K562 (cell line): ENCODE measurements at regions not wholly inside any gene's neighbourhood (a gene's known extent, or its start where the extent isn't known, plus 50 kb on each side); places are given as distances from the start of the nearest gene placed in this dataset.

ENCODE experiments used
- ATAC-seq: fragments of 200-7000 bp; cut with Tn5 transposase; 3 replicates; pipeline ENCODE4 v1.9.1; 2020; ENCODE audit warnings: moderate library complexity
- BruUV-seq: library from RNA; stranded (reverse); fragments of 400-500 nt; replicated peaks from 2 replicates; lab custom pipeline; 2021; lab: Mats Ljungman, UMichigan
- CTCF ChIA-PET: fragments of 300-600 bp; formaldehyde crosslinking; extraction: SDS; loops from one replicate; lab custom pipeline; 2021; ENCODE audit warnings: low intra/inter-chr PET ratio; lab: Yijun Ruan, JAX
- POLR2A ChIA-PET: fragments of 300-600, 350-650 bp; sonication (Branson Sonifier 250); formaldehyde crosslinking; extraction: SDS; loops from one replicate; lab custom pipeline; 2021; ENCODE audit warnings: antibody characterized with exemption, inconsistent platforms; lab: Yijun Ruan, JAX
- DNase-seq, 4 experiments: peaks; one replicate each; pipeline versions ENCODE4 v3.0.0 to v3.0.0-alpha.2; 2011 to 2018; ENCODE audit warnings: low spot score in 3 of 4, mixed read lengths in 3 of 4; ENCODE audit errors: extremely low read depth in 1 of 4
- FAIRE-seq: peaks from 2 replicates; lab custom pipeline; 2011; peaks lifted over from hg19 to GRCh38; lab: Jason Lieb, UNC
- H2AFZ ChIP-seq: 2 replicates; pipeline ENCODE4 v1.6.0; 2011; ENCODE audit warnings: low read depth, low read length, control low read depth, inconsistent platforms
- H3K27ac ChIP-seq: fragments of 200-600 bp; 3 replicates; pipeline ENCODE4 v1.8.0; 2011; ENCODE audit warnings: low read depth, mild to moderate bottlenecking, control low read depth, inconsistent platforms, low read length, moderate library complexity, mixed read lengths; ENCODE audit errors: extremely low read depth
- H3K27me3 ChIP-seq, 2 experiments: fragments of 300-600 bp in 1 of 2; 2 replicates in 1 of 2; 3 replicates in 1 of 2; pipeline versions ENCODE4 v1.6.0 to v1.8.0; 2011; ENCODE audit warnings: inconsistent platforms in 2 of 2, low read length in 2 of 2, mild to moderate bottlenecking in 1 of 2, mixed read lengths in 1 of 2, moderate library complexity in 1 of 2; ENCODE audit not compliant: control insufficient read depth in 2 of 2, insufficient read depth in 2 of 2
- H3K36me3 ChIP-seq: fragments of 300-600 bp; 3 replicates; pipeline ENCODE4 v1.8.0; 2011; ENCODE audit warnings: mild to moderate bottlenecking, low read length, inconsistent platforms; ENCODE audit not compliant: control insufficient read depth, insufficient read depth
- H3K4me1 ChIP-seq, 2 experiments: fragments of 200-600 bp in 1 of 2; replicated peaks in 1 of 2; 2 replicates in 1 of 2; 3 replicates in 1 of 2; pipeline versions ENCODE4 v1.5.1 to v1.8.0; 2011; ENCODE audit warnings: inconsistent platforms in 2 of 2, low read length in 2 of 2, mild to moderate bottlenecking in 1 of 2, mixed read lengths in 1 of 2, moderate library complexity in 1 of 2; ENCODE audit not compliant: control insufficient read depth in 2 of 2, insufficient read depth in 2 of 2
- H3K4me2 ChIP-seq: 2 replicates; pipeline ENCODE4 v1.6.1; 2011; ENCODE audit warnings: low read length, control low read depth, inconsistent platforms, mixed read lengths; ENCODE audit not compliant: insufficient read depth
- H3K4me3 ChIP-seq: fragments of 200-600 bp; sonication (generic), shearing (Covaris generic); 2 replicates; pipeline ENCODE4 v1.5.1; 2016; ENCODE audit warnings: control low read depth, inconsistent platforms
- H3K79me2 ChIP-seq: fragments of 200-600 bp; 3 replicates; pipeline ENCODE4 v1.8.0; 2011; ENCODE audit warnings: low read length, inconsistent platforms; ENCODE audit not compliant: control insufficient read depth, insufficient read depth
- H3K9ac ChIP-seq, 2 experiments: 2 replicates each; pipeline versions ENCODE4 v1.6.0 to v1.6.1; 2011; ENCODE audit warnings: low read depth in 2 of 2, low read length in 2 of 2, control low read depth in 1 of 2, inconsistent platforms in 1 of 2, mild to moderate bottlenecking in 1 of 2, mixed read lengths in 1 of 2; ENCODE audit not compliant: insufficient read depth in 1 of 2
- H3K9me1 ChIP-seq: one replicate; pipeline ENCODE4 v1.6.0; 2011; ENCODE audit warnings: inconsistent platforms, mild to moderate bottlenecking, low read length, moderate library complexity; ENCODE audit not compliant: control insufficient read depth, insufficient read depth
- H3K9me3 ChIP-seq: replicated peaks from 2 replicates; pipeline ENCODE4 v1.5.1; 2011; ENCODE audit warnings: low read depth, low read length, inconsistent platforms; ENCODE audit not compliant: control insufficient read depth, insufficient read depth
- H4K20me1 ChIP-seq: replicated peaks from 2 replicates; pipeline ENCODE4 v1.6.1; 2011; ENCODE audit warnings: low read length, inconsistent platforms, mixed read lengths; ENCODE audit not compliant: control insufficient read depth, insufficient read depth
- CBFA2T3 ChIP-seq: fragments of 450-650 bp; IDR thresholded peaks from 2 replicates; pipeline ENCODE4 v1.6.1; 2017
- GTF2F1 ChIP-seq: IDR thresholded peaks from 2 replicates; pipeline ENCODE4 v1.6.1; 2011; ENCODE audit warnings: low read depth, low read length, improper control_type of control experiment
- HINFP ChIP-seq: fragments of 450-650 bp; conservative IDR thresholded peaks from 2 replicates; pipeline ENCODE4 v1.6.1; 2016; ENCODE audit warnings: missing genetic modification characterization, low read depth, mild to moderate bottlenecking, control low read depth, missing compliant biosample characterization
- HMGXB4 ChIP-seq: sonication (generic); formaldehyde crosslinking; IDR thresholded peaks from 2 replicates; pipeline ENCODE4 v1.8.1; 2023; ENCODE audit warnings: mild to moderate bottlenecking, missing genetic modification reagents
- KAT7 ChIP-seq: sonication (generic); formaldehyde crosslinking; IDR thresholded peaks from 2 replicates; pipeline ENCODE4 v1.8.0; 2022; ENCODE audit warnings: missing genetic modification reagents, mild to moderate bottlenecking, borderline replicate concordance
- KDM2B ChIP-seq: fragments of 250-450 bp; sonication (Bioruptor Pico); IDR thresholded peaks from 2 replicates; pipeline ENCODE4 v1.8.0; 2021; ENCODE audit warnings: mild to moderate bottlenecking, moderate library complexity
- KHSRP ChIP-seq: fragments of 450-650 bp; IDR thresholded peaks from 2 replicates; pipeline ENCODE4 v1.6.1; 2017
- NCOR1 ChIP-seq: fragments of 450-650 bp; IDR thresholded peaks from 2 replicates; pipeline ENCODE4 v1.6.1; 2016; ENCODE audit warnings: mild to moderate bottlenecking, moderate library complexity
- POLR3A ChIP-seq: IDR thresholded peaks from 2 replicates; pipeline ENCODE4 v1.6.1; 2011; ENCODE audit warnings: borderline replicate concordance, mild to moderate bottlenecking, moderate library complexity; ENCODE audit not compliant: insufficient read length, insufficient read depth; ENCODE audit errors: extremely low read depth
- SIN3A ChIP-seq, 2 experiments: fragments of 150-350 bp in 1 of 2; IDR thresholded peaks; 2 replicates each; pipeline ENCODE4 v1.6.1; 2011 to 2016; ENCODE audit warnings: borderline replicate concordance in 2 of 2, low read depth in 2 of 2, low read length in 2 of 2, mild to moderate bottlenecking in 2 of 2, moderate library complexity in 2 of 2; ENCODE audit not compliant: control insufficient read depth in 1 of 2
- THAP7 ChIP-seq: fragments of 250-450 bp; sonication (Bioruptor Pico); IDR thresholded peaks from 2 replicates; pipeline ENCODE4 v1.5.0; 2021
- ZNF316 ChIP-seq: fragments of 450-650 bp; IDR thresholded peaks from 2 replicates; pipeline ENCODE4 v1.6.1; 2016
- ZNF395 ChIP-seq: fragments of 200-800 bp; sonication (Bioruptor generic); IDR thresholded peaks from 2 replicates; pipeline ENCODE4 v1.6.1; 2017; ENCODE audit warnings: missing genetic modification characterization, missing compliant biosample characterization
- ZNF41 ChIP-seq: fragments of 250-450 bp; sonication (Bioruptor Pico); conservative IDR thresholded peaks from 2 replicates; pipeline ENCODE4 v1.4.0; 2020; ENCODE audit warnings: mild to moderate bottlenecking
- ZNF449 ChIP-seq: fragments of 250-450 bp; sonication (Bioruptor Pico); IDR thresholded peaks from 2 replicates; pipeline ENCODE4 v1.8.0; 2022; ENCODE audit warnings: moderate library complexity, mild to moderate bottlenecking, inconsistent platforms
- WGBS: fragments of 100-300 bp; shearing (Covaris generic); methylation state at CpG from one replicate; pipeline ENCODE4 v1.1.6; 2016; ENCODE audit warnings: low coverage, mixed read lengths; ENCODE audit not compliant: insufficient coverage; ENCODE audit errors: missing lambda C conversion rate; 5-methylcytosine and 5-hydroxymethylcytosine counted together
- in situ Hi-C: fragments of 300-500 bp; cut with MboI; formaldehyde crosslinking; loops from 4 replicates; pipeline ENCODE4 v1.15.0; 2018; ENCODE audit warnings: inconsistent platforms, mixed read lengths
- intact Hi-C: fragments of 100-400 bp; cut with micrococcal nuclease; formaldehyde crosslinking; loops from 2 replicates; pipeline ENCODE4 v1.14.2; 2022

GRCh38 chr2:161067846-161068350 lies 92.3 kb upstream of the TANK start (continued):
- TF ChIP-seq HMGXB4 (CRISPR knock-in tag) (no peak), SIN3A (IDR thresholded peaks at IDR 0.05; ENCODE audit: borderline replicate concordance in 2 of 2, control insufficient read depth in 1 of 2, low read depth in 2 of 2, low read length in 2 of 2) (no peak)
- TF ChIP-seq, all 486 proteins: peak for 0

GRCh38 chr2:161068670-161069069 lies 91.6 kb upstream of the TANK start:
- Histone ChIP-seq H3K9ac (no peak overlapping the region), H3K4me3 (no peak overlapping the region), H3K27me3 (peaks cover 0 to 6% of the 10 kb centered on the region in 2 experiments; a peak in 1 of 5 replicates), H3K79me2 (no peaks in the 10 kb centered on the region), H3K4me1 (no peaks in the 10 kb centered on the region), H3K4me2 (no peak overlapping the region), H3K27ac (no peak overlapping the region), H3K9me1 (no peaks in the 10 kb centered on the region), H4K20me1 (no peaks in the 10 kb centered on the region), H3K9me3 (no peaks in the 10 kb centered on the region), H2AFZ (no peak overlapping the region), H3K36me3 (no peaks in the 10 kb centered on the region)
- intact Hi-C loops (no loop called here), in situ Hi-C loops (no loop called here)
- ATAC-seq, result no peak
- no peak for FAIRE-seq
- no peak for DNase-seq
- TF ChIP-seq POLR3A, result no peak
- no peak for TF ChIP-seq GTF2F1
- no peak for TF ChIP-seq CBFA2T3
- no peak for TF ChIP-seq KAT7 (CRISPR knock-in tag)
- TF ChIP-seq HINFP, result no peak
- TF ChIP-seq KDM2B (CRISPR knock-in tag), result no peak
- TF ChIP-seq ZNF316, result no peak
- TF ChIP-seq ZNF395 (CRISPR knock-in tag), result no peak
- TF ChIP-seq THAP7 (CRISPR knock-in tag), result no peak
- TF ChIP-seq KHSRP, result no peak
- TF ChIP-seq ZNF41 (CRISPR knock-in tag), result no peak
- TF ChIP-seq ZNF449, result no peak
- TF ChIP-seq NCOR1, result no peak
- WGBS, result 0% methylated on average over 1 of the region's 1 CpG
- CTCF ChIA-PET, result no interaction called here
- no TSS peak for BruUV-seq
- POLR2A ChIA-PET, result no interaction called here
